Mammary epithelial cell (primary cell): ENCODE measurements at regions not wholly inside any gene's neighbourhood (a gene's known extent, or its start where the extent isn't known, plus 50 kb on each side); places are given as distances from the start of the nearest gene placed in this dataset.

Experiments used
- EZH2 ChIP-seq: IDR thresholded peaks from 2 replicates; pipeline ENCODE4 v1.6.1; 2012; ENCODE audit warnings: low read length, inconsistent platforms, borderline replicate concordance
- TF ChIP-seq, protein P1 (sequence below), 2 donors: IDR thresholded peaks in 1 of 2; conservative IDR thresholded peaks in 1 of 2; 2 replicates each; pipeline ENCODE4 v1.5.1; 2011 to 2012; ENCODE audit warnings: inconsistent platforms in 2 of 2, low read length in 2 of 2, mild to moderate bottlenecking in 2 of 2, control low read depth in 1 of 2, low read depth in 1 of 2; ENCODE audit not compliant: insufficient read depth in 1 of 2; ENCODE audit errors: extremely low read depth in 1 of 2

DNA sequence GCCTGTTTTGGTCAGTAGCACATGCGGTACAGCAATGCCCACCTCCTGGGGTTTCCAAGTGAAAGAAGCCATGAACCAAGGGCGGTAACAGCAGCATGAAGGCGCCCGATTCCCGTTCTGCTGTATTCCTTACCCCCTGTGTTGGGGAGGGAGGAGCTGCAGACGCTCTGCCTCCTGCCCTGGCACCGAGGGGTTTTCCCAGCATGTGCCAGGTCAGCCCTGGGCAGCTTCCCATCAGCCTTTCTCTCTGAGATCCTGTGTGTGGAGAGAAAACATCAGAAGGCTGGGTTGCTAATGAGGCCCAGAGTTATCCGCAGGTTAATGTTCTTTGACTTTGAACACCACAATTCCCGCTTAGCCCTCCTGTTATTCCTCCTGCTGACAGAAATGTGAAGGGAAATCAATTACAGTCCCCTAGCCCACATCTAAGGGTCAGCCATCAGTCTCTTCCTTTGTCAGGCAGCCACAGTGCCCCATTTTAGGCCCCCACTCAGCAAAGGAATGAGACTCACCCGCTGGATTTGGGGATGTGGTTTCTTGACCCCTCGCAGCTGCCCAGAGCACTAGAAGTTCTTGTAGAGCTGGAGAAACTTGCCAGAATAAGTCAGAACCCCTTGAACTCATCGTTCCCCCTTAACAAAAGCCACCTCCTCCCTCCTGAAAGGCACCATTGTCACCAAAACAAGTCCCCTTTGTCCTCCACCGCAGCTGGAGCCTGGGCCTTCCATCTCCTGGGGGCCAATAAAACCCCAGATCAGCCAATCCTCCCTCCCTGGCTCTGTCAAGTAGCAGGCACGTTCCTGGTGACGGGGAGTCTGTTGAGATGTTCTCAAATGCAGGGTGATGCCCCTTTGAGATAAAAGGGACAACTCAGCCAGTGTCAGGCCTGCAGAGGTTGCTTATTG, 168.5 kb downstream of the KATNIP start:
- TF ChIP-seq, protein P1, sequence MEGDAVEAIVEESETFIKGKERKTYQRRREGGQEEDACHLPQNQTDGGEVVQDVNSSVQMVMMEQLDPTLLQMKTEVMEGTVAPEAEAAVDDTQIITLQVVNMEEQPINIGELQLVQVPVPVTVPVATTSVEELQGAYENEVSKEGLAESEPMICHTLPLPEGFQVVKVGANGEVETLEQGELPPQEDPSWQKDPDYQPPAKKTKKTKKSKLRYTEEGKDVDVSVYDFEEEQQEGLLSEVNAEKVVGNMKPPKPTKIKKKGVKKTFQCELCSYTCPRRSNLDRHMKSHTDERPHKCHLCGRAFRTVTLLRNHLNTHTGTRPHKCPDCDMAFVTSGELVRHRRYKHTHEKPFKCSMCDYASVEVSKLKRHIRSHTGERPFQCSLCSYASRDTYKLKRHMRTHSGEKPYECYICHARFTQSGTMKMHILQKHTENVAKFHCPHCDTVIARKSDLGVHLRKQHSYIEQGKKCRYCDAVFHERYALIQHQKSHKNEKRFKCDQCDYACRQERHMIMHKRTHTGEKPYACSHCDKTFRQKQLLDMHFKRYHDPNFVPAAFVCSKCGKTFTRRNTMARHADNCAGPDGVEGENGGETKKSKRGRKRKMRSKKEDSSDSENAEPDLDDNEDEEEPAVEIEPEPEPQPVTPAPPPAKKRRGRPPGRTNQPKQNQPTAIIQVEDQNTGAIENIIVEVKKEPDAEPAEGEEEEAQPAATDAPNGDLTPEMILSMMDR (conservative IDR thresholded peaks at IDR 0.05 in 1 of 2, IDR thresholded peaks at IDR 0.05 in 1 of 2; ENCODE audit: extremely low read depth in 1 of 2, insufficient read depth in 1 of 2, low read depth in 1 of 2, low read length in 2 of 2), result no peak
- TF ChIP-seq EZH2, result no peak
